ENCODE measurements at regions not wholly inside any gene's neighbourhood (a gene's known extent, or its start where the extent isn't known, plus 50 kb on each side); places are given as distances from the start of the nearest gene placed in this dataset.

GRCh38 chr12:115752156-115752555 is 525.3 kb downstream of the MED13L start:
- H3K79me1 ChIP-seq (ENCODE audit: low read depth, low read length): no peaks in the 10 kb centered on the region
- no peak overlapping the region for H3K14ac ChIP-seq (ENCODE audit: insufficient read length)
- no peak overlapping the region for H3K9ac ChIP-seq (replicated peaks in 1 of 4; ENCODE audit: extremely low read depth in 1 of 4, low read depth in 3 of 4, low read length in 3 of 4)
- no peaks in the 10 kb centered on the region for H3K23me2 ChIP-seq (ENCODE audit: low read depth, low read length)
- no peak overlapping the region for H2BK15ac ChIP-seq (ENCODE audit: low read length)
- no peak overlapping the region for H2BK20ac ChIP-seq (ENCODE audit: low read length)
- H4K8ac ChIP-seq (ENCODE audit: extremely low read depth, insufficient read depth, low read length): no peak overlapping the region
- H3K27ac ChIP-seq (ENCODE audit: low read depth, low read length): no peak overlapping the region
- no peak overlapping the region for H4K91ac ChIP-seq (replicated peaks; ENCODE audit: insufficient read length, low read length)
- H3K4ac ChIP-seq (replicated peaks; ENCODE audit: insufficient read length, low read depth, low read length): no peak overlapping the region
- POLR2A ChIA-PET (ENCODE audit: partially characterized antibody): no interaction called here
- WGBS, 2 experiments (ENCODE audit: extremely low coverage in 1 of 2, insufficient coverage in 1 of 2, insufficient read length in 1 of 2, insufficient replicate concordance in 2 of 2, low coverage in 1 of 2, low lambda C conversion rate in 2 of 2, missing lambda C conversion rate in 1 of 2): 92% methylated on average over 2 of the region's 2 CpGs; no CpG with 5 or more reads in 1 of the 2 experiments
- H2AK5ac ChIP-seq (ENCODE audit: low read depth, low read length): no peak overlapping the region
- no peaks in the 10 kb centered on the region for H3K36me3 ChIP-seq (ENCODE audit: control insufficient read depth in 2 of 4, insufficient read depth in 4 of 4, low read length in 3 of 4)
- no peaks in the 10 kb centered on the region for H3K27me3 ChIP-seq (replicated peaks in 1 of 4; ENCODE audit: control insufficient read depth in 3 of 4, extremely low read depth in 1 of 4, insufficient read depth in 3 of 4, low read length in 3 of 4)
- no peak overlapping the region for H2BK5ac ChIP-seq (ENCODE audit: low read depth, low read length)
- no peak overlapping the region for H3K18ac ChIP-seq (ENCODE audit: extremely low read depth, low read length)
- H4K5ac ChIP-seq (ENCODE audit: insufficient read length, low read depth, low read length): no peak overlapping the region
- H4K20me1 ChIP-seq (replicated peaks in 1 of 2; ENCODE audit: control insufficient read depth in 1 of 2, insufficient read depth in 2 of 2, low read length in 2 of 2): no peaks in the 10 kb centered on the region
- no peak overlapping the region for H3K4me2 ChIP-seq (ENCODE audit: insufficient read depth in 1 of 2, low read depth in 2 of 2, low read length in 2 of 2)
- H2BK120ac ChIP-seq (replicated peaks; ENCODE audit: low read depth, low read length): no peak overlapping the region
- no peak overlapping the region for H3K23ac ChIP-seq (ENCODE audit: insufficient read length)
- H3K9me3 ChIP-seq (ENCODE audit: insufficient read depth in 2 of 2, low read depth in 1 of 2, low read length in 1 of 2): no peaks in the 10 kb centered on the region
- DNase-seq (ENCODE audit: low read depth in 1 of 2, low spot score in 2 of 2): no peak
- no peak overlapping the region for H2BK12ac ChIP-seq (ENCODE audit: low read depth, low read length)
- CTCF ChIA-PET (ENCODE audit: partially characterized antibody): interaction anchor here (1.1 to 2.0 kb wide), 6 partner anchors 9 to 1091 kb away, joined by 3 to 9 read pairs (median 4); no protein-coding TSS in a partner anchor
- H2AFZ ChIP-seq (ENCODE audit: low read length): no peak overlapping the region
- FAIRE-seq: no peak
- H3K4me1 ChIP-seq (replicated peaks in 1 of 4; ENCODE audit: control insufficient read depth in 3 of 4, insufficient read depth in 4 of 4, low read length in 3 of 4): no peaks in the 10 kb centered on the region
- H3K56ac ChIP-seq (replicated peaks; ENCODE audit: insufficient read length, low read depth, low read length): no peak overlapping the region
- H3K4me3 ChIP-seq (ENCODE audit: extremely low read depth in 1 of 4, insufficient read depth in 2 of 4, low read depth in 3 of 4, low read length in 4 of 4): no peak overlapping the region
- H3K79me2 ChIP-seq (ENCODE audit: control insufficient read depth in 1 of 2, insufficient read depth in 2 of 2, low read length in 2 of 2): no peaks in the 10 kb centered on the region
- TF ChIP-seq SIX5 (IDR thresholded peaks at IDR 0.05; ENCODE audit: low read depth, low read length): no peak
- TF ChIP-seq RFX5 (IDR thresholded peaks at IDR 0.05; ENCODE audit: borderline replicate concordance, low read depth, low read length): no peak
- no peak for TF ChIP-seq TCF12 (IDR thresholded peaks at IDR 0.05; ENCODE audit: low read depth, low read length)
- TF ChIP-seq SP4 (IDR thresholded peaks at IDR 0.05; ENCODE audit: low read length): no peak
- no peak for TF ChIP-seq HDAC6 (IDR thresholded peaks at IDR 0.05; ENCODE audit: low read depth, low read length)
- no peak for TF ChIP-seq KDM5A (IDR thresholded peaks at IDR 0.05; ENCODE audit: low read length)
- no peak for TF ChIP-seq RAD21 (IDR thresholded peaks at IDR 0.05 in 1 of 2, conservative IDR thresholded peaks at IDR 0.05 in 1 of 2; ENCODE audit: low read depth in 2 of 2, low read length in 2 of 2)
- no peak for TF ChIP-seq POLR2AphosphoS5 (IDR thresholded peaks at IDR 0.05; ENCODE audit: low read depth, low read length)
- TF ChIP-seq BACH1 (IDR thresholded peaks at IDR 0.05; ENCODE audit: low read length): no peak
- no peak for TF ChIP-seq CTCF (IDR thresholded peaks at IDR 0.05; ENCODE audit: control extremely low read depth in 1 of 3, insufficient read depth in 1 of 3, low read depth in 1 of 3, low read length in 3 of 3)
- no peak for TF ChIP-seq SAP30 (IDR thresholded peaks at IDR 0.05; ENCODE audit: insufficient read depth, insufficient replicate concordance, low read length)
- TF ChIP-seq CHD2 (IDR thresholded peaks at IDR 0.05; ENCODE audit: low read length): no peak
- no peak for TF ChIP-seq SIN3A (conservative IDR thresholded peaks at IDR 0.05 in 1 of 2, IDR thresholded peaks at IDR 0.05 in 1 of 2; ENCODE audit: low read depth in 1 of 2, low read length in 2 of 2)

Data from H1 (cell line).